ENCODE measurements at regions not wholly inside any gene's neighbourhood (a gene's known extent, or its start where the extent isn't known, plus 50 kb on each side); places are given as distances from the start of the nearest gene placed in this dataset.

GRCh38 chr12:105954951-105955931 is 183.5 kb downstream of the NUAK1 start:
- no peak for DNase-seq (ENCODE audit: low read depth)

- DNase-seq (ENCODE audit: low read depth) = no peak
These were observed 182.8 kb downstream of the NUAK1 start for GRCh38 chr12:105955976-105956375.

GRCh38 chr12:105956662-105957457 is 181.9 kb downstream of the NUAK1 start:
- no peak for DNase-seq (ENCODE audit: low read depth)

- DNase-seq (ENCODE audit: low read depth) = no peak
These were observed 178.3 kb downstream of the NUAK1 start for GRCh38 chr12:105960319-105961083.

- no peak for DNase-seq (ENCODE audit: low read depth)
These were observed 176.7 kb downstream of the NUAK1 start for GRCh38 chr12:105961821-105962671.

DNA sequence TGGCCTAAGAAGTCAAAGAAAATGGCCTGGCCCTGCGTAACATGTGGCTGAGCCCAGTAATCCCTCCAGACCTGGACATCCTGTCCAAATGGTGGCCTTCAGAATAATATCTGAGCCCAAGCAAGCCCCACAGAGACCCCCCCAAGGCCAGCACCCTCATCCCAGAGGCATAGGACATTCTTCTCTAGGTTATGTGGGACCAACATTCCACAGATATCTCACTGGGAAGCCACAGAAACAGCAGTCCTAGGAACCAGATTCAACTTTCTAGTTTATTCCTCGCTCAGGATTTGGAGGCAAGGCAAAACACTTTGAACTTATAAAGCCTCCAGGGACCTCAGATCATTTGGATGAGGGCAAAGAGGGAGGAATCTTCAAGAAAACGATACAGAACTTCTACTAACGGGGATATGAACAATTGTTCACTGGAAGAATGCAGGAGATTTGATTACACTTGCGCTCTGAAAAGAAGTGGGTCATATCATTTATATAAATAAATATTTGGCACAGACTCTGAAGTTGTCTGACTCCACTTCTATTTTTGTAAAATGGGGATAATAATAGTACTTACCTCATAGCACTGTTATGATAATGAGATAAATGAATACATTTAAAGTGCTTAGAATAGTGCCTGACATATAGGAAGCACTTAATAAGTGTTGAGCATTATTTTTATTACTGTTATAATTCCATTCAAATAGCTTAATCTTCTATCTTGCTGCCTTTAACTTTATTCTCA is 171.5 kb downstream of the NUAK1 start:
- DNase-seq (ENCODE audit: low read depth) = no peak

DNA sequence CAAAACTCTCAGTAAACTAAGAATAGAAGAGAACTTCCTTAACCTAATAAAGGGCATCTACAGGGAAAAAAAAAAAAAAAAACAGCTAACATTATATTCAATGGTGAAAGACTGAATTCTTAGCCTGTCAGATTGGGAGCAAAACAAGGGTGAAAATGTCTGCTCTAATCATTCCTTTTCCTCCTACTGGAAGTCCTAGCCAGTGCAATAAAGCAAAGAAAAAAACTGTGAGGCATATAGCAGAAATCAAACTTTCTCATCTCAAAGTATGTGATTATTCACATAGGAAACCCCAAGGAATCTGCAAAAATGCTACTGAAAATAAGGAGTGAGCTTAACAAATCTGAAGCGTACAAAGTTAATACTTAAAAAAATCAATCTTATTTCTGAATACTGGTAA is 170.7 kb downstream of the NUAK1 start:
- DNase-seq (ENCODE audit: low read depth) = no peak

DNA sequence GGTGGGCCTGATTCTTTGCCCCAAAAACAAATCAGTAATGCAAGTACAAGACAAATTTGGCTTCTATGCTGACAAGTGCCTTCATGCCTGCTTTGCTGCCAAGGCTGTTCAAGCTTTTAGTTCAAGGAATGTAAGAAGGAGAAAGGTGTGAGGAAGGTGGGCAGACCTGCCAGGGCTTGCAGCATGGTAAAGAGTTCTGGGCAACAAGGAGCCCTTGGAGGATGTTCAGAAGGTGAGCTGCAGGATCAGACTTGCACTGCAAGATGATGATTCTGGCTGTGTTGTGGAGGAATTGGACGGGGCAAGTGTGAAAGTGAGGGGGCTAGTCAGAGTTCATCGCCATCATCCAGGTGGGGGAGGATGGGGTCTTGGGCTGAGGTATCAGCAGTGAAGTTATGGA is 167.9 kb downstream of the NUAK1 start:
- no peak for DNase-seq (ENCODE audit: low read depth)

- DNase-seq (ENCODE audit: low read depth) = no peak
These were observed 164.0 kb downstream of the NUAK1 start for GRCh38 chr12:105974738-105975137.

DNA sequence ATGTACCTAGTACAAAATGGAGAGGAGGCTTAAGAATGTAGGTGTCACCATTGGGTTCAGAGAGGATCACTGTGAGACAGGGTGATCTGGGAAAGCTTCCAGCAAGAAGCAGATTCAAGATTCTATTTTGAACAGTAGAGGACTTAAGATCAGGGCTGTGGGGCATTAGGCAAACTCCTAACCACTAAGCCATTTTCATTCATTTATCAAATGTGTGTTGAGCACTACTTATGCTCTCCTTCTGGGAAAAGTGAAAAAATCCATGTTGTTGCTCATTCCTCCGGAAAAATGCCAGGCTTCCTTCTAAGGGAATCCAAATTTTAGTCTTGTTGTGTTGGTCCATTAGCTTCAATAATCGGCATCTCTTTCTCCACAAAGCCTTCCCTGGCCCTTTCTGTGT is 163.4 kb downstream of the NUAK1 start:
- no peak for DNase-seq (ENCODE audit: low read depth)

DNA sequence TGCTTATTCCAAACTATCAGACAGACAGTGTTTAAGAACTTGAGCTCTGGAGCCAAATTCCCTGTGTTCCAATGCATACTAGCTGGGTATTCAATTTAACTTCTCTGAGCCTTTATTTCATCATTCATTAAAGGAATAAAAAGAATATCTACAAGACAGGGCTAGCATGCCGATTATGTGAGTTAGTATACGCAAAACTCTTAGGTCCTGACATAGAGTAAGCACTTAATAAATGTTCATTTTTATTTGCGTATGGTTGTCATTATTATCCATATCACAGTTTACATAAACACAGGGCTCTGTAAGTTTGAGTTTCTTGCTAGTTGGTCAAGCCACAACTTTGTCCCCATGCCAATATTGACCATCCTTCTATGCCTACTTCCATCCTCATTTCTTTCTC is 161.5 kb downstream of the NUAK1 start:
- no peak for DNase-seq (ENCODE audit: low read depth)

- DNase-seq (ENCODE audit: low read depth) = peak; percentile 82
These were observed 161.1 kb downstream of the NUAK1 start for GRCh38 chr12:105977652-105978051.

DNA sequence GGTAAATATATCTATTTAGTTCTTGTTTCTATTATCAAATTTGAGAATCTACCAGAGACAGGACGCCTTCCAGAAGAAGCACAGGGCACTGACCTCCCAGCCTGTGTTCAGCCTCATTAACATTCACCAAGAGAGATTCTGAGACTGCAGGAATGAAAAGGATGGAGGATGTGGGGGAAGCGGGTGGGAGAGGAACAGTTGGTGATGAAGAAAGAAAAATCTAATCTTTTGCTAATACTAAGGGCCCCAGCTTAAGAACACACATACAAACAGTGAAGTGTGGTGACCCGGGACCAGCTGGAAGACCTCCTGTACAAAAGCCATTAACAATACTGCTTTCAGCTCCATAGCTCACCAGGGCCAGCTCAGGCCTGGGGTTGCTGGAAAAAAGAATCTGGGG is 160.5 kb downstream of the NUAK1 start:
- no peak for DNase-seq (ENCODE audit: low read depth)

DNA sequence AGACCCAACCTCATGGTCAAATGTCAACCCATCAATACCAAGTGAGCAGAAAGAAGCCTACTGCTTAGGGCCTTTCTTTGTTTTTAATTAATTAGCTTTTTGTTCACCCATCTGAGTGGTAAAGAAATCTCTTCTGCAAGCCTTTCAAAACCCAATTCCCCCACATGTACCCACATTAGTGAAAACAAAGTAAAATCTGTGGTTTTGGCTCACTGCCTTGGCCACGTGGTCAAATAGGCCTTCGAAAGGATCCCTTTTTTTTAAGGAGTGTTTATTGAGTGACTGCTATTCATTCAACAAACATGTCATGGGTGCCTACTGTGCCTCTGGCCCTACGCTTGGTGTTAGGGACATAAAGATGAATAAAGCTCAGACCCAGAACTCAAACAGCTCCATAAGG is 160.1 kb downstream of the NUAK1 start:
- peak; percentile 66 for DNase-seq (ENCODE audit: low read depth)

DNA sequence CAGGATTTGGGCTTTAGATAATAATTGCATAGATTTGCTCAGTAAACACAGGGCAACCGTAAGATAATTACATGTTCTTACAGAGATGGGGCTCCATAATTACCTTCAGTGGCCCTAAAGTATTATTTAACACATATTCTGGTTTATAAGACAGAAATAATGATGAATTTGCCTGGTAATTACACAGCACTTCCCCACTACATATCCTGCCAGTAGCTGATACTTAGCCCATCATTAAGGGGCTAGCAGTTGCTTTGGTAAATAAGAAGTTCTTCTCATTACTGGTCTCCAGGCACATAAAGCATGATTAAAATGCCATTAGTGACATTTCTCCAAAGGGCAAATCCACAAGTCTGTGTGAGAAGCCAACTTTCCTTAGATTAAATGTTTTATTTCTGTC is 158.7 kb downstream of the NUAK1 start:
- DNase-seq (ENCODE audit: low read depth) = no peak

- DNase-seq (ENCODE audit: low read depth) = no peak
These were observed 158.2 kb downstream of the NUAK1 start for GRCh38 chr12:105980533-105980932.

GRCh38 chr12:105982022-105982421 is 156.7 kb downstream of the NUAK1 start:
- DNase-seq (ENCODE audit: low read depth) = no peak

GRCh38 chr12:105983622-105984320 is 155.0 kb downstream of the NUAK1 start:
- peak; percentile 94 for DNase-seq (ENCODE audit: low read depth)

DNA sequence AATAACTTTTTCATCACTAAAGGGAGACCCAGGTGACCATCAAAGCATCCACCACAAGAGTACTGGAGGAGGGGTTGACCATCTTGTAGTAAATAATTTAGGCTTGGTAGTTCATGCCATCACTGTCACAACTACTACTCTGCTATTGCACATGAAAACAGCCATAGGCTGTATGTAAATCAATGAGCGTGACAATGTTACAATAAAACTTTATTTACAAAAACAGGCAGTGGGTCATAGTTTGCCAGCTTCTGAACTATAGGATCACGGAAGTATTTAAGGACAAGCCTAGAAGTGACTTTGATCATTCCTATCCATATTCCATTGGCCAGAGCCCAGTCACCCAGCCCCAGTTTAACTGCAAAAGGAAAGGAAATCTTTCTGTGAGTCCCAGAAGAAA is 153.4 kb downstream of the NUAK1 start:
- DNase-seq (ENCODE audit: low read depth) = no peak
